ENCODE measurements at regions not wholly inside any gene's neighbourhood (a gene's known extent, or its start where the extent isn't known, plus 50 kb on each side); places are given as distances from the start of the nearest gene placed in this dataset.

DNA sequence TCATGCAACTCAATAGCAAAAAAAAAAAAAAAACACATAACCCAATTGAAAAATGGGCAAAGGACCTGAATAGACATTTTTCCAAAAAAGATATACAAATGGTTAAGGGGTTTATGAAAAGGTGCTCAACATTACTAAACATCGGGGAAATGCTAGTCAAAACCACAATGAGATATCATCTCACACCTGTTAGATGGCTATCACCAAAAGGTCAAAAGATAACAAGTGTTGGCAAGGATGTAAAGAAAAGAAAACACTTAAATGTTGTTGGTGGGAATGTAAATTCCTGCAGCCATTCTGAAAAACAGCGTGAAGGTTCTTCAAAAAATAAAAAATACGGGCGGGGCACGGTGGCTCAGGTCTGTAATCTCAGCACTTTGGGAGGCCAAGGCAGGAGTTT, 112.4 kb upstream of the CAB39 start:
- TF ChIP-seq, protein P1, sequence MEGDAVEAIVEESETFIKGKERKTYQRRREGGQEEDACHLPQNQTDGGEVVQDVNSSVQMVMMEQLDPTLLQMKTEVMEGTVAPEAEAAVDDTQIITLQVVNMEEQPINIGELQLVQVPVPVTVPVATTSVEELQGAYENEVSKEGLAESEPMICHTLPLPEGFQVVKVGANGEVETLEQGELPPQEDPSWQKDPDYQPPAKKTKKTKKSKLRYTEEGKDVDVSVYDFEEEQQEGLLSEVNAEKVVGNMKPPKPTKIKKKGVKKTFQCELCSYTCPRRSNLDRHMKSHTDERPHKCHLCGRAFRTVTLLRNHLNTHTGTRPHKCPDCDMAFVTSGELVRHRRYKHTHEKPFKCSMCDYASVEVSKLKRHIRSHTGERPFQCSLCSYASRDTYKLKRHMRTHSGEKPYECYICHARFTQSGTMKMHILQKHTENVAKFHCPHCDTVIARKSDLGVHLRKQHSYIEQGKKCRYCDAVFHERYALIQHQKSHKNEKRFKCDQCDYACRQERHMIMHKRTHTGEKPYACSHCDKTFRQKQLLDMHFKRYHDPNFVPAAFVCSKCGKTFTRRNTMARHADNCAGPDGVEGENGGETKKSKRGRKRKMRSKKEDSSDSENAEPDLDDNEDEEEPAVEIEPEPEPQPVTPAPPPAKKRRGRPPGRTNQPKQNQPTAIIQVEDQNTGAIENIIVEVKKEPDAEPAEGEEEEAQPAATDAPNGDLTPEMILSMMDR (IDR thresholded peaks at IDR 0.05; ENCODE audit: low read length): no peak
- TF ChIP-seq EZH2 (optimal IDR thresholded peaks at IDR 0.05; ENCODE audit: low read depth, low read length) (no peak), EZH2phosphoT487 (IDR thresholded peaks at IDR 0.05; ENCODE audit: low read length) (no peak)

All from MM.1S (cell line).